ENCODE measurements at regions not wholly inside any gene's neighbourhood (a gene's known extent, or its start where the extent isn't known, plus 50 kb on each side); places are given as distances from the start of the nearest gene placed in this dataset.

GRCh38 chr10:109159351-109159750 lies 764.0 kb downstream of the XPNPEP1 start:
- Histone ChIP-seq H4K20me1 (no peaks in the 10 kb centered on the region), H3K27ac (no peak overlapping the region), H3K9ac (no peak overlapping the region), H3K27me3 (no peaks in the 10 kb centered on the region), H3K4me2 (no peak overlapping the region), H3K4me3 (no peak overlapping the region), H3K4me1 (no peaks in the 10 kb centered on the region), H3K36me3 (no peaks in the 10 kb centered on the region), H3K9me3 (no peaks in the 10 kb centered on the region)
- TF ChIP-seq Cebpa-rat (IDR thresholded peaks at IDR 0.05) = no peak

- no peak overlapping the region for H3K4me3 ChIP-seq
- H3K9ac ChIP-seq = no peak overlapping the region
- H3K4me1 ChIP-seq = no peaks in the 10 kb centered on the region
- no peak overlapping the region for H3K27ac ChIP-seq
- H3K36me3 ChIP-seq = no peaks in the 10 kb centered on the region
- TF ChIP-seq Cebpa-rat (IDR thresholded peaks at IDR 0.05) = no peak
- no peaks in the 10 kb centered on the region for H4K20me1 ChIP-seq
- no peaks in the 10 kb centered on the region for H3K9me3 ChIP-seq
- H3K27me3 ChIP-seq = no peaks in the 10 kb centered on the region
- no peak overlapping the region for H3K4me2 ChIP-seq
Observed at GRCh38 chr10:109156396-109156795, 766.9 kb downstream of the XPNPEP1 start.

- no peak overlapping the region for H3K27ac ChIP-seq
- H3K27me3 ChIP-seq = no peaks in the 10 kb centered on the region
- H3K9me3 ChIP-seq = no peaks in the 10 kb centered on the region
- H3K4me2 ChIP-seq = no peak overlapping the region
- no peaks in the 10 kb centered on the region for H3K36me3 ChIP-seq
- H3K4me3 ChIP-seq = no peak overlapping the region
- no peaks in the 10 kb centered on the region for H4K20me1 ChIP-seq
- TF ChIP-seq Cebpa-rat (IDR thresholded peaks at IDR 0.05) = no peak
- H3K4me1 ChIP-seq = no peaks in the 10 kb centered on the region
- no peak overlapping the region for H3K9ac ChIP-seq
Observed at GRCh38 chr10:109149666-109150350, 773.5 kb downstream of the XPNPEP1 start.

GRCh38 chr10:109127363-109127762 lies 795.9 kb downstream of the XPNPEP1 start:
- Histone ChIP-seq H3K27ac (no peak overlapping the region), H4K20me1 (no peaks in the 10 kb centered on the region), H3K4me2 (no peak overlapping the region), H3K4me1 (no peaks in the 10 kb centered on the region), H3K9ac (no peak overlapping the region), H3K4me3 (no peak overlapping the region), H3K36me3 (no peaks in the 10 kb centered on the region), H3K27me3 (no peaks in the 10 kb centered on the region), H3K9me3 (no peaks in the 10 kb centered on the region)
- no peak for TF ChIP-seq Cebpa-rat (IDR thresholded peaks at IDR 0.05)

GRCh38 chr10:109126541-109126940 lies 796.8 kb downstream of the XPNPEP1 start:
- Histone ChIP-seq H3K27me3 (no peaks in the 10 kb centered on the region), H3K4me3 (no peak overlapping the region), H3K4me1 (no peaks in the 10 kb centered on the region), H3K9me3 (no peaks in the 10 kb centered on the region), H4K20me1 (no peaks in the 10 kb centered on the region), H3K36me3 (no peaks in the 10 kb centered on the region), H3K27ac (no peak overlapping the region), H3K9ac (no peak overlapping the region), H3K4me2 (no peak overlapping the region)
- TF ChIP-seq Cebpa-rat (IDR thresholded peaks at IDR 0.05) = no peak

- Histone ChIP-seq H3K4me2 (no peak overlapping the region), H3K9me3 (no peaks in the 10 kb centered on the region), H3K9ac (no peak overlapping the region), H3K36me3 (no peaks in the 10 kb centered on the region), H3K4me3 (no peak overlapping the region), H3K27ac (no peak overlapping the region), H4K20me1 (no peaks in the 10 kb centered on the region), H3K27me3 (no peaks in the 10 kb centered on the region), H3K4me1 (no peaks in the 10 kb centered on the region)
- TF ChIP-seq Cebpa-rat (IDR thresholded peaks at IDR 0.05) = no peak
Observed at GRCh38 chr10:109126016-109126415, 797.3 kb downstream of the XPNPEP1 start.

GRCh38 chr10:109115179-109115578 lies 808.1 kb downstream of the XPNPEP1 start:
- no peaks in the 10 kb centered on the region for H4K20me1 ChIP-seq
- no peaks in the 10 kb centered on the region for H3K36me3 ChIP-seq
- no peak overlapping the region for H3K27ac ChIP-seq
- TF ChIP-seq Cebpa-rat (IDR thresholded peaks at IDR 0.05) = no peak
- no peak overlapping the region for H3K9ac ChIP-seq
- H3K27me3 ChIP-seq = no peaks in the 10 kb centered on the region
- H3K4me1 ChIP-seq = peaks cover 7% of the 10 kb centered on the region; the same call in 1 of the 2 replicates
- no peak overlapping the region for H3K4me2 ChIP-seq
- no peak overlapping the region for H3K4me3 ChIP-seq
- H3K9me3 ChIP-seq = peaks cover 38% of the 10 kb centered on the region

- H3K4me1 ChIP-seq = peaks cover 7% of the 10 kb centered on the region; the same call in 1 of the 2 replicates
- H3K4me3 ChIP-seq = no peak overlapping the region
- no peaks in the 10 kb centered on the region for H3K36me3 ChIP-seq
- peaks cover 32% of the 10 kb centered on the region for H3K9me3 ChIP-seq
- no peak overlapping the region for H3K27ac ChIP-seq
- no peak overlapping the region for H3K9ac ChIP-seq
- no peak for TF ChIP-seq Cebpa-rat (IDR thresholded peaks at IDR 0.05)
- no peak overlapping the region for H3K4me2 ChIP-seq
- no peaks in the 10 kb centered on the region for H3K27me3 ChIP-seq
- no peaks in the 10 kb centered on the region for H4K20me1 ChIP-seq
Observed at GRCh38 chr10:109114579-109114978, 808.7 kb downstream of the XPNPEP1 start.

- H4K20me1 ChIP-seq = no peaks in the 10 kb centered on the region
- no peak overlapping the region for H3K4me2 ChIP-seq
- no peaks in the 10 kb centered on the region for H3K27me3 ChIP-seq
- H3K4me1 ChIP-seq = no peaks in the 10 kb centered on the region
- H3K9ac ChIP-seq = no peak overlapping the region
- H3K36me3 ChIP-seq = no peaks in the 10 kb centered on the region
- no peaks in the 10 kb centered on the region for H3K9me3 ChIP-seq
- no peak overlapping the region for H3K4me3 ChIP-seq
- TF ChIP-seq Cebpa-rat (IDR thresholded peaks at IDR 0.05) = no peak
- no peak overlapping the region for H3K27ac ChIP-seq
Observed at GRCh38 chr10:109106604-109107003, 816.7 kb downstream of the XPNPEP1 start.

- H3K9me3 ChIP-seq = no peaks in the 10 kb centered on the region
- H3K27me3 ChIP-seq = no peaks in the 10 kb centered on the region
- no peak overlapping the region for H3K9ac ChIP-seq
- H3K27ac ChIP-seq = no peak overlapping the region
- no peak overlapping the region for H3K4me3 ChIP-seq
- no peaks in the 10 kb centered on the region for H3K4me1 ChIP-seq
- no peak overlapping the region for H3K4me2 ChIP-seq
- H3K36me3 ChIP-seq = no peaks in the 10 kb centered on the region
- no peaks in the 10 kb centered on the region for H4K20me1 ChIP-seq
- TF ChIP-seq Cebpa-rat (IDR thresholded peaks at IDR 0.05) = no peak
Observed at GRCh38 chr10:109105725-109106124, 817.6 kb downstream of the XPNPEP1 start.

GRCh38 chr10:109104806-109105205 lies 818.5 kb downstream of the XPNPEP1 start:
- Histone ChIP-seq H3K27ac (no peak overlapping the region), H3K4me1 (no peaks in the 10 kb centered on the region), H3K9me3 (no peaks in the 10 kb centered on the region), H4K20me1 (no peaks in the 10 kb centered on the region), H3K4me2 (no peak overlapping the region), H3K36me3 (no peaks in the 10 kb centered on the region), H3K27me3 (no peaks in the 10 kb centered on the region), H3K9ac (no peak overlapping the region), H3K4me3 (no peak overlapping the region)
- TF ChIP-seq Cebpa-rat (IDR thresholded peaks at IDR 0.05) = no peak
